HG03175 (cell line): ENCODE measurements at regions not wholly inside any gene's neighbourhood (a gene's known extent, or its start where the extent isn't known, plus 50 kb on each side); places are given as distances from the start of the nearest gene placed in this dataset.
"Not testable (repeated sequence)": the region's sequence is repeated elsewhere in the genome, so short reads cannot be mapped to it uniquely, and the experiment has no call there.

Source experiments
- ATAC-seq: cut with Tn5 transposase; IDR thresholded peaks from one replicate; pipeline ENCODE4 v1.9.1; 2021; ENCODE audit warnings: mild to moderate bottlenecking, moderate library complexity; ENCODE audit not compliant: unreplicated experiment

- no peak for ATAC-seq
Measured at GRCh38 chr5:82584631-82585030, 306.5 kb upstream of the RPS23 start.

GRCh38 chr5:82583331-82583730 lies 305.2 kb upstream of the RPS23 start:
- not testable (repeated sequence) for ATAC-seq

- ATAC-seq, result no peak
Measured at GRCh38 chr5:82564963-82565362, 286.8 kb upstream of the RPS23 start.

GRCh38 chr5:82563745-82564144 lies 285.6 kb upstream of the RPS23 start:
- no peak for ATAC-seq

GRCh38 chr5:82562696-82563240 lies 284.6 kb upstream of the RPS23 start:
- no peak for ATAC-seq

GRCh38 chr5:82561797-82562196 lies 283.6 kb upstream of the RPS23 start:
- no peak for ATAC-seq

- ATAC-seq, result no peak
Measured at GRCh38 chr5:82560969-82561368, 282.8 kb upstream of the RPS23 start.

- ATAC-seq, result no peak
Measured at GRCh38 chr5:82560561-82560960, 282.4 kb upstream of the RPS23 start.

- no peak for ATAC-seq
Measured at GRCh38 chr5:82551840-82552385, 273.8 kb upstream of the RPS23 start.

GRCh38 chr5:82551192-82551591 lies 273.0 kb upstream of the RPS23 start:
- ATAC-seq, result no peak

- ATAC-seq, result no peak
Measured at GRCh38 chr5:82549263-82549662, 271.1 kb upstream of the RPS23 start.

- no peak for ATAC-seq
Measured at GRCh38 chr5:82544004-82544403, 265.9 kb upstream of the RPS23 start.

GRCh38 chr5:82540301-82540700 lies 262.1 kb upstream of the RPS23 start:
- ATAC-seq, result no peak

- no peak for ATAC-seq
Measured at GRCh38 chr5:82538339-82539034, 260.3 kb upstream of the RPS23 start.

- ATAC-seq, result no peak
Measured at GRCh38 chr5:82537687-82538306, 259.6 kb upstream of the RPS23 start.

- no peak for ATAC-seq
Measured at GRCh38 chr5:82534986-82535385, 256.8 kb upstream of the RPS23 start.

- not testable (repeated sequence) for ATAC-seq
Measured at GRCh38 chr5:82532075-82532474, 253.9 kb upstream of the RPS23 start.

GRCh38 chr5:82526540-82526939 lies 248.4 kb upstream of the RPS23 start:
- no peak for ATAC-seq

GRCh38 chr5:82525626-82526025 lies 247.5 kb upstream of the RPS23 start:
- ATAC-seq, result no peak

GRCh38 chr5:82523633-82524032 lies 245.5 kb upstream of the RPS23 start:
- ATAC-seq, result no peak

- no peak for ATAC-seq
Measured at GRCh38 chr5:82522897-82523296, 244.7 kb upstream of the RPS23 start.

GRCh38 chr5:82521431-82522051 lies 243.4 kb upstream of the RPS23 start:
- ATAC-seq, result no peak
